Ovary (tissue), 3 donors: ENCODE measurements at regions not wholly inside any gene's neighbourhood (a gene's known extent, or its start where the extent isn't known, plus 50 kb on each side); places are given as distances from the start of the nearest gene placed in this dataset.

ENCODE experiments used
- POLR2A ChIP-seq: fragments of 450-650 bp; IDR thresholded peaks from one replicate; pipeline ENCODE4 v1.6.1; 2017; ENCODE audit warnings: antibody characterized with exemption, mild to moderate bottlenecking, moderate library complexity
- TF ChIP-seq, protein P1 (sequence below), 3 donors: fragments of 450-650 bp in 2 of 3; fragments of 200-600 bp in 1 of 3; IDR thresholded peaks; one replicate each; pipeline versions ENCODE4 v1.5.1 to v1.8.0; 2016 to 2022; ENCODE audit warnings: antibody characterized with exemption in 3 of 3, mild to moderate bottlenecking in 1 of 3
- donor health status: DM: no; HTN: no; CAD: no.

DNA sequence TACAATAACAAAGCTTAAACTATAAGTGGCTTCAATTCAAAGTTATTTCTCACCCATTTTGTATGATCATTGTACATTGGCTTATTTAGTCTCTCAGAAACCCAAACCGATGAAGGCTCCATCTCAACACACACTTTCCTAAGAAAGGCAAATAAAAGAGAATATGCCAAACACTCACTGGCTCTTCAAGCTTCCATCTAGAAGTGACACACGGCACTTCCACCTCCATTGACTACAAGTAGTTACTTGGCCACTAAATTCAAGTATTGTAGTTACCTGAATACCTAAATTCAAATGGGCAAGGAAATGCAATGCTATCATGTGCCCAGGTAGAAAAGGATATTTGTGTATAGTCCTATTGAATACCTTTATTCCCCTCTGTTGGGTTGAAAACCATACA is 170.6 kb downstream of the OGFRL1 start:
- TF ChIP-seq, protein P1, sequence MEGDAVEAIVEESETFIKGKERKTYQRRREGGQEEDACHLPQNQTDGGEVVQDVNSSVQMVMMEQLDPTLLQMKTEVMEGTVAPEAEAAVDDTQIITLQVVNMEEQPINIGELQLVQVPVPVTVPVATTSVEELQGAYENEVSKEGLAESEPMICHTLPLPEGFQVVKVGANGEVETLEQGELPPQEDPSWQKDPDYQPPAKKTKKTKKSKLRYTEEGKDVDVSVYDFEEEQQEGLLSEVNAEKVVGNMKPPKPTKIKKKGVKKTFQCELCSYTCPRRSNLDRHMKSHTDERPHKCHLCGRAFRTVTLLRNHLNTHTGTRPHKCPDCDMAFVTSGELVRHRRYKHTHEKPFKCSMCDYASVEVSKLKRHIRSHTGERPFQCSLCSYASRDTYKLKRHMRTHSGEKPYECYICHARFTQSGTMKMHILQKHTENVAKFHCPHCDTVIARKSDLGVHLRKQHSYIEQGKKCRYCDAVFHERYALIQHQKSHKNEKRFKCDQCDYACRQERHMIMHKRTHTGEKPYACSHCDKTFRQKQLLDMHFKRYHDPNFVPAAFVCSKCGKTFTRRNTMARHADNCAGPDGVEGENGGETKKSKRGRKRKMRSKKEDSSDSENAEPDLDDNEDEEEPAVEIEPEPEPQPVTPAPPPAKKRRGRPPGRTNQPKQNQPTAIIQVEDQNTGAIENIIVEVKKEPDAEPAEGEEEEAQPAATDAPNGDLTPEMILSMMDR (IDR thresholded peaks at IDR 0.05) = no peak
- no peak for TF ChIP-seq POLR2A
